SIG-M5 treated with dmso at 0.1 percent for 504 hours (cell line): ENCODE measurements at regions not wholly inside any gene's neighbourhood (a gene's known extent, or its start where the extent isn't known, plus 50 kb on each side); places are given as distances from the start of the nearest gene placed in this dataset.

Experiments
- DNase-seq: peaks from one replicate; lab custom pipeline; 2025; ENCODE audit not compliant: unreplicated experiment; lab: John Stamatoyannopoulos, UW

- no peak for DNase-seq
These were observed 1169.2 kb upstream of the NXPH2 start for GRCh38 chr2:139949242-139949972.

DNA sequence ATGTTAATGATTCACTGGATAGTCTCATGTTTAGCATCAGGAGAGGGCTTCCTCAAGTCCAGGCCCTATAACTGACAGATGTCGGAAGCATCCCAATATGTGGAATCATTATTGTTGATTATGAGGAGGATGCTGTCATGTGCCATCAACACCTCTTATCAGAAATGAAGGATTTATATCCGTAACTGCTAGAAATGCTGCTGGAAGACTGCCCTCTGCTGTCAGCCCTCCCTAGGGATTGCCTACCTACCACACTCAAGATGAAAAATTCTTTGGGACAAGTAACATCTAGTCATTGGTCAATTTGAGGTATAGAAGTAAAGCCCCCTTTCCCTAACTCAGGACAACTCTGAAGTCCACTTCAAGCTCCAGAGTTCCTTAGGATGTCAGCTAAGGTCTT is 1166.5 kb upstream of the NXPH2 start:
- DNase-seq = no peak

GRCh38 chr2:139940686-139941085 is 1160.5 kb upstream of the NXPH2 start:
- DNase-seq = no peak

GRCh38 chr2:139925903-139926302 is 1145.7 kb upstream of the NXPH2 start:
- no peak for DNase-seq

DNA sequence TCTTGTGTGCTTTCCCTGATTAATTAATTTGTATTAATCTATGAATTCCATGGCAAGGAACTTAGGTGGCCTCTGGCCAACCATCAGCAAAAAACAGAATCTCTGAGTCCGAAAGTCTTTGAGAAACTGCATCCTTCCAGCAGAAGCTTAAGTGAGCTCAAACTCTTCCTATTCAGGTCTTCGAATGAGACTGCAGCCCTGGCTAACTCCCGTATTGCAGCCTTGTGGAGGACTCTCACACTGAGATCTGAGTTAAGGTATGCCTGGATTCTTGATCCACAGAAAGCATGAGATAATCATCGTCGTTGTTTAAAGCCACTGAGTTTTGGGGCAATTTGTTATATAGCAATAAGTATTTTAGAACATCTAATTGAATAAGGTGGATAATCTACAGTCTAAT is 1143.9 kb upstream of the NXPH2 start:
- DNase-seq = no peak

DNA sequence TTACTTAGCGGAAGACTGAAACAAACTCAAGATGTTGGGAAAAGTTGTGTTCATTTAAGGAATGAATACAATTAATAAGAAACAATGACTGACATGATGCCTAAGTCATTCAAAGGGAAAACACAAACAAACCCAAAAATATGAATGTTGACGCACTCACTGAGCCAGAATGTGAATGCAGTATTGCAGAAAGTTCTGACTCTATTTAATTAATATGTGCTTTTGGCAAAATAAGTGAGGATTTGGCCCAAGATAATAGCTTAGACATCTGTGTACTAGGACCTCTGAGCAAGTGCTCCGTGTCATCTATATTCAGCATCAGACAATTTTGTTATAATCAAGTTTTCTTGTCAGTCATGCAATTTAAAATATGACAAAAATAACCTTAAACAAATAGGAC is 1138.8 kb upstream of the NXPH2 start:
- DNase-seq = no peak

DNA sequence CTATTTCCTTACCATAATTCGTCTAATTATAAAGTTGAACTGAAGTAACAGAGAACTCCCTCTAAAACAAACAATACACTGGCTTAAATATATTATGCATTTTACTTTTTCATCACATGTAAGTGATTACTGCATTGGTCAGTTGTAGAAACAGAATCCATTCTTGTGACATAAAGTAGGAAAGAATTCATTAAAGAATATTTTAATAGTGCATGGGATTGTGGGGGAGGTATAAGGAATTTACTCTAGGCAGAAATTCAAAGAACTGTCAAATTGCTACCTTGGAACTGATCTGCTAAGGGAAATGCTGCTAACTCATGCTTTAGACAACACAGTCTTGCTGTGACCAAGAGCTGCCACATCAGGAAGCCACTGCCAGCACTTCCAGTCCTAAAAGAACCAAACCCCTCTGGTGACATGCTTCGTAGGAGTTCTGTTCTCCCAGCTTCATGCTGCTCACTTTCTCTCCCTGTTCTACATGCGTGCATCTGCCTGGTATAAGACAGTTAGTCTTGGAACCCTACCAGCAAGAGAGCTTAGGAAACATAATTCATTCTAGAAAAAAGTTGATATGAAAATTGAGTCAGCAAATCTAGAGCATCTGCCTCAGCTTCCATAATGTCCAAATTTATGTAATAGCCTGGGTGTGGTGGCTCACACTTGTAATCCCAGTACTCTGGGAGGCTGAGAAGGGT is 1137.6 kb upstream of the NXPH2 start:
- no peak for DNase-seq

DNA sequence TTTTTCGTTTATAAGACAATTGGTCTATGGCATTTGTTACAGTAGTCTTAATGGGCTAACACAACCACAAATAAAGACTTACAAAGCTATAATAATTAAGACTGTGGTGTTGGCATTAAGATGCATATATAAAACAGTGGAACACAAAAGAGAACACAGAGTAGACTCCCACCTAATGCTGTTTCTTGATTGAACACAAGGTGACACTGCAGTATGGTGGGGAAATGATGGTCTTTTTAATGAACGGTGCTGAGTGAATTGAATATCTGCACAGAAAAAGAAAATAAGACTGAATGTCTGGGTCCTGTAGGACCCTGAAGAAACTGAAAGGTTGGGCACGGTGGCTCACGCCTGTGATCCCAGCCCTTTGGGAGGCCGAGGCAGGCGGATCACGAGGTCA is 1136.6 kb upstream of the NXPH2 start:
- DNase-seq = no peak

- DNase-seq = no peak
These were observed 1131.0 kb upstream of the NXPH2 start for GRCh38 chr2:139911160-139911559.

DNA sequence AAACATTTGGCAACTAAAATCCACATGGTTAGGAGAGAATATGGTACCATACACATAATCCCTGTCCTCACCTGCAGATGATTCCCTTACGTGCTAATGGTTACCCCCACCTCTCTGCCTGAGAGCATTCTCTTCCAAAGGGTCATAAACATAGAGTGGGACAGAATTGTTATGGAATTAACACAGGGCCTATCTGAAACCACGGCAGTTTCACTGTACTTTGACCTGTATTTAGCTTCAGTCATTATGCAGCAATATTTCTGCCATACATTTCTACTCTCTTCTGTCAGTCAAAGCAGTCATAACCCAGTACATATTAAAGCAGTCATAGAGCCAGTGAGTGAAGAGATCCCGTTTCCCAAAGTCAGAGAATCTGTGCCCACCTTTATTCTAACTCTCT is 1128.9 kb upstream of the NXPH2 start:
- DNase-seq = no peak

DNA sequence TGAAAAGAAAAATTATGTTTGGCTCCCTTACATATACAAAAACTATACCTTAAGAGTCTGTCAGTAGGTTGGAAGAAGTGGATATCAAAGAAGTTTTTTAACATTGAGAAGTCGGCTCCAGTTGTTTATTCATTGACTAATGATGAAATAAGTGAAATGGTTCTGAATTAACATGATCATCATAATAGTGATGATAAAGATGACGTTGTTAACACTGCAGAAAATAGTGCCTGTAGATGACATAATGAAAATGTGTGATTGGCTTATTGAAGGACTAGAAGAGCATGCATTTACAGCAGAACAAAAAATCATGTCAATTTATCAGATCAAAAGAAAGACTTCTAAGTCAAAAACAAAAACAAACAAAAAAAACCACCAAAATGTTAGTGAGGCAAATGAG is 1125.4 kb upstream of the NXPH2 start:
- DNase-seq = no peak

GRCh38 chr2:139891636-139892035 is 1111.4 kb upstream of the NXPH2 start:
- DNase-seq = no peak

DNA sequence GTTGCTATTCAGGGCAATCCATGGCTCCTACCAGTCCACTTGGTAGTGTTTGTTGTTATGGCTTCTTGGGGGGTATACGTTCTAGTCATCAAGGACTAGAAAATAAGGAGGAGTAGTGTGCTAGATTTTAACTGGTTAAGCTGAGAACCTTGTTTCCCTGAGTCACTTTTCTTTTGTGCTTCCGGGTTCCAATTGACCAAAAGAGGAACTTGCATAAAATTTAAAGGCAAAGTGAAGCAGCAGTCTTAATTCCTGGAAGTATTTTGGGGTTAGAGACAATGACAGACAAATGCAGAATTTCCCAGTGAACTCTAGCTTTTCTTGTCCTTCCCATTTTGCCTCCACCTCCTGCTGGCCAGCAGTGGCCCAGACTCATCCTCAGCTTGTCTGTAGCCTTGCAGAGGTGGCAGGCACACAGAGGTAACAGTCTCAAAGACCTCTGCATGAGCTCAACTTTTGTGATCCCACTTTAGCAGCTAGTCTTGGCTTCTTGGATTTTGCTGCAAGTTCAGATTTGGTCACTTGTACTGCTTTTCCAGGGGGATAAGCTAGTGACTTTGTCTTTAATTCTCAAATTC is 1105.8 kb upstream of the NXPH2 start:
- peak; percentile 45 for DNase-seq

- DNase-seq = no peak
These were observed 1096.8 kb upstream of the NXPH2 start for GRCh38 chr2:139876964-139877363.

GRCh38 chr2:139876321-139876720 is 1096.1 kb upstream of the NXPH2 start:
- no peak for DNase-seq

GRCh38 chr2:139872503-139872902 is 1092.3 kb upstream of the NXPH2 start:
- no peak for DNase-seq

GRCh38 chr2:139872032-139872431 is 1091.8 kb upstream of the NXPH2 start:
- DNase-seq = no peak

DNA sequence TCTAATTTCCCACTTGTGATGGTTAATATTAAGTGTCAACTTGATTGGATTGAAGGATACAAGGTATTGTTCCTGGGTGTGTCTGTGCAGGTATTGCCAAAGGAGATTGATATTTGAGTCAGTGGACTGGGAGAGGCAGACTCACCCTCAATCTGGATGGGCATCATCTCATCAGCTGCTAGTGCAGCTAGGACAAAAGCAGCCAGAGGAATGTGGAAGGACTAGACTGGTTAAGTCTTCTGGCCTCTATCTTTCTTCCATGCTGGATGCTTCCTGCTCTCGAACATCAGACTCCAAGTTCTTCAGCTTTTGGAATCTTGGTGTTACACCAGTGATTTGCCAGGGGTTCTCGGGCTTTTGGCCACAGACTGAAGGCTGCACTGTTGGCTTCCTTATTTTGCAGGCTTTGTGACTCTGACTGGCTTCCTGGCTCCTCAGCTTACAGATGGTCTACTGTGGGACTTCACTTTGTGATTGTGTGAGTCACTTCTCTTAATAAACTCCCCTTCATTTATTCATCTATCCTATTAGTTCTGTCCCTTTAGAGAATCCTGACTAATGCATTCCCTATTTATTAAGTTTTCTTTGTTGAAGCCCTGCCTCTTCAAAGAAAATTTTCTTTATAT is 1087.5 kb upstream of the NXPH2 start:
- no peak for DNase-seq

DNA sequence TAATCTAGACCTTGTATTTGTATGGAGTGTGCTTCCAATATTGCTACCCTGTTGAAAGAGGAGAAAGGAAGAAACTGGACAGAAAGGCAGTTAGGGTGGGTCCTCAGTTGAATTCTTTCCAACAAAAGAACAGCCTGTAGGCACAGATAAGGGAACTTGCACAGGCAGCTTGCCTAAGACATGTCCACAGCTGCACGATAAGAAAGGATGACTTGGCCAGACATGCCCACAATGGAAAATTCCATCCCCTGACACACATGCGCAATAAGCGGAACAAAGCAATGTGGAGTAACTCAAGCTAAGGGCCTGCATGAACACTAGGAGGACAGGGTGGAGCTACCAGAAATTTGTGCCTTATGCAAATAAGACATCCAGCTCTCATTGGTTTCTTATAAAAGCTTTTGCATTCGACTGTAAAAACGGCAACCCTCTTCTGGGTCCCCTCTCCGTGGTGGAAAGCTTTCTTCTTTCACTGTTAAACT is 1084.7 kb upstream of the NXPH2 start:
- DNase-seq = no peak

GRCh38 chr2:139854769-139855483 is 1074.7 kb upstream of the NXPH2 start:
- no peak for DNase-seq

GRCh38 chr2:139850254-139850890 is 1070.2 kb upstream of the NXPH2 start:
- no peak for DNase-seq
